ENCODE measurements at regions not wholly inside any gene's neighbourhood (a gene's known extent, or its start where the extent isn't known, plus 50 kb on each side); places are given as distances from the start of the nearest gene placed in this dataset.

- Histone ChIP-seq H3K79me2 (ENCODE audit: low read depth) (no peaks in the 10 kb centered on the region), H3K27me3 (ENCODE audit: insufficient read depth, low read depth) (no peaks in the 10 kb centered on the region), H3K27ac (no peak overlapping the region), H3K9me2 (ENCODE audit: insufficient read depth) (no peaks in the 10 kb centered on the region), H3K4me3 (no peak overlapping the region), H3K36me3 (ENCODE audit: low read depth) (no peaks in the 10 kb centered on the region), H2AFZ (no peak overlapping the region), H3K4me2 (no peak overlapping the region), H3K4me1 (replicated peaks; ENCODE audit: insufficient read depth) (no peaks in the 10 kb centered on the region), H4K20me1 (ENCODE audit: insufficient read depth) (no peaks in the 10 kb centered on the region), H3K9me3 (ENCODE audit: insufficient read depth, low read depth) (no peaks in the 10 kb centered on the region), H3F3A (ENCODE audit: insufficient read depth, low read depth) (no peaks in the 10 kb centered on the region)
- no peak for DNase-seq
- no TSS peak for BruUV-seq (replicated peaks)
- ChIA-PET CTCF (no interaction called here), POLR2A (ENCODE audit: unreplicated experiment) (no interaction called here)
- TF ChIP-seq CTCF (conservative IDR thresholded peaks at IDR 0.05) (no peak), EZH2 (IDR thresholded peaks at IDR 0.05; ENCODE audit: low read depth) (no peak)
- intact Hi-C loops (cut with micrococcal nuclease; ENCODE audit: unreplicated experiment) = no loop called here
Measured at GRCh38 chr3:117298273-117298672, 588.7 kb downstream of the TUSC7 start.

GRCh38 chr3:117302428-117302827, 592.8 kb downstream of the TUSC7 start:
- BruUV-seq (replicated peaks) = no TSS peak
- CTCF ChIA-PET = no interaction called here
- no peaks in the 10 kb centered on the region for H3K27me3 ChIP-seq (ENCODE audit: insufficient read depth, low read depth)
- H3K9me2 ChIP-seq (ENCODE audit: insufficient read depth) = no peaks in the 10 kb centered on the region
- no peaks in the 10 kb centered on the region for H3F3A ChIP-seq (ENCODE audit: insufficient read depth, low read depth)
- POLR2A ChIA-PET (ENCODE audit: unreplicated experiment) = no interaction called here
- no peak overlapping the region for H3K27ac ChIP-seq
- H3K9me3 ChIP-seq (ENCODE audit: insufficient read depth, low read depth) = no peaks in the 10 kb centered on the region
- TF ChIP-seq EZH2 (IDR thresholded peaks at IDR 0.05; ENCODE audit: low read depth) (no peak), CTCF (conservative IDR thresholded peaks at IDR 0.05) (no peak)
- H3K4me3 ChIP-seq = no peak overlapping the region
- DNase-seq = no peak
- no peaks in the 10 kb centered on the region for H4K20me1 ChIP-seq (ENCODE audit: insufficient read depth)
- intact Hi-C loops (cut with micrococcal nuclease; ENCODE audit: unreplicated experiment) = no loop called here
- H2AFZ ChIP-seq = no peak overlapping the region
- no peak overlapping the region for H3K4me2 ChIP-seq
- H3K79me2 ChIP-seq (ENCODE audit: low read depth) = no peaks in the 10 kb centered on the region
- no peaks in the 10 kb centered on the region for H3K4me1 ChIP-seq (replicated peaks; ENCODE audit: insufficient read depth)
- H3K36me3 ChIP-seq (ENCODE audit: low read depth) = no peaks in the 10 kb centered on the region

- no TSS peak for BruUV-seq (replicated peaks)
- Histone ChIP-seq H3K27me3 (ENCODE audit: insufficient read depth, low read depth) (no peaks in the 10 kb centered on the region), H3K4me2 (no peak overlapping the region), H3K9me2 (ENCODE audit: insufficient read depth) (no peaks in the 10 kb centered on the region), H3K36me3 (ENCODE audit: low read depth) (no peaks in the 10 kb centered on the region), H3K79me2 (ENCODE audit: low read depth) (no peaks in the 10 kb centered on the region), H3K4me3 (no peak overlapping the region), H4K20me1 (ENCODE audit: insufficient read depth) (no peaks in the 10 kb centered on the region), H3K9me3 (ENCODE audit: insufficient read depth, low read depth) (no peaks in the 10 kb centered on the region), H3F3A (ENCODE audit: insufficient read depth, low read depth) (no peaks in the 10 kb centered on the region), H2AFZ (no peak overlapping the region), H3K27ac (no peak overlapping the region), H3K4me1 (replicated peaks; ENCODE audit: insufficient read depth) (no peaks in the 10 kb centered on the region)
- ChIA-PET POLR2A (ENCODE audit: unreplicated experiment) (no interaction called here), CTCF (no interaction called here)
- intact Hi-C loops (cut with micrococcal nuclease; ENCODE audit: unreplicated experiment) = no loop called here
- DNase-seq = no peak
- TF ChIP-seq CTCF (conservative IDR thresholded peaks at IDR 0.05) (no peak), EZH2 (IDR thresholded peaks at IDR 0.05; ENCODE audit: low read depth) (no peak)
Measured at GRCh38 chr3:117303443-117303842, 593.9 kb downstream of the TUSC7 start.

Measured in PC-9 (cell line).